ENCODE measurements at regions not wholly inside any gene's neighbourhood (a gene's known extent, or its start where the extent isn't known, plus 50 kb on each side); places are given as distances from the start of the nearest gene placed in this dataset.

DNA sequence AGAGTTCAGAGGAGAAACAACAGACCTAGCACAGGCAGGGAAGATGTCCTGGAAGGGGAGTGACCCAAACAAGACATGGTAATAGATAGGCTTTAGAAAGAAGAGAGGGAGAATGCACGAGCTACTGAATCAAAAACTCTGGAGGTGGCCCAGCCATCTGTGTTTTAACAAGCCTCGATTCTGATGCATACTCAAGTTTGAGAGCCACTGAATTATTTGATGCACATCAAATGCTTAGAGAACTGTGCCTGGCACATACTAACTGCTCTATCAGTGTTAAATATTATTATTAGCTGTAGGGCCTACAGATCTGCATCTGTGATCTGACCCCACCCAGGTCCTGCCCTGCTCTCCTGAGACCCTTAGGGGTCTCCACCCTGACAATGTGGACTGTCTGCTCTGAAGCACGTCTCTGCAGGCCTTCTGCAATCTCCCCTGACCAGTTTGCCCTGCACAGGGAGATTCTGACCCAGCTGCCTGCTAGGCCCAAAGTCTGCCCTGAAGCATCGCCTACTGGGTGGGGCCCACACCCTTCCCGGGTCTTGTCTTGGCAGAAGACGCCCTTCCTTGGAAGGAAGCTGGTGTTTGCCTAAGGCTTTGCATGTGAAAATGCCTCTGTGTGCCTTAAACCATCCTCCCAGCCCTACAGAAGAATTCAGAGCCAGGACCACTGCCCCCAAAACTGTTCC lies 201.5 kb upstream of the KLF3 start:
- H3K4me1 Mint-ChIP-seq (ENCODE audit: unreplicated experiment) = peaks cover 6% of the 10 kb centered on the region
- no peak for DNase-seq (ENCODE audit: extremely low spot score, unreplicated experiment)
- H3K27me3 Mint-ChIP-seq = no peaks in the 10 kb centered on the region
- H3K9me3 Mint-ChIP-seq = peaks cover 18% of the 10 kb centered on the region
- TF ChIP-seq, protein P1, sequence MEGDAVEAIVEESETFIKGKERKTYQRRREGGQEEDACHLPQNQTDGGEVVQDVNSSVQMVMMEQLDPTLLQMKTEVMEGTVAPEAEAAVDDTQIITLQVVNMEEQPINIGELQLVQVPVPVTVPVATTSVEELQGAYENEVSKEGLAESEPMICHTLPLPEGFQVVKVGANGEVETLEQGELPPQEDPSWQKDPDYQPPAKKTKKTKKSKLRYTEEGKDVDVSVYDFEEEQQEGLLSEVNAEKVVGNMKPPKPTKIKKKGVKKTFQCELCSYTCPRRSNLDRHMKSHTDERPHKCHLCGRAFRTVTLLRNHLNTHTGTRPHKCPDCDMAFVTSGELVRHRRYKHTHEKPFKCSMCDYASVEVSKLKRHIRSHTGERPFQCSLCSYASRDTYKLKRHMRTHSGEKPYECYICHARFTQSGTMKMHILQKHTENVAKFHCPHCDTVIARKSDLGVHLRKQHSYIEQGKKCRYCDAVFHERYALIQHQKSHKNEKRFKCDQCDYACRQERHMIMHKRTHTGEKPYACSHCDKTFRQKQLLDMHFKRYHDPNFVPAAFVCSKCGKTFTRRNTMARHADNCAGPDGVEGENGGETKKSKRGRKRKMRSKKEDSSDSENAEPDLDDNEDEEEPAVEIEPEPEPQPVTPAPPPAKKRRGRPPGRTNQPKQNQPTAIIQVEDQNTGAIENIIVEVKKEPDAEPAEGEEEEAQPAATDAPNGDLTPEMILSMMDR (conservative IDR thresholded peaks at IDR 0.05) = no peak
- H3K4me3 Mint-ChIP-seq = no peak overlapping the region
- no peak overlapping the region for H3K27ac Mint-ChIP-seq
- H3K36me3 Mint-ChIP-seq = no peaks in the 10 kb centered on the region

DNA sequence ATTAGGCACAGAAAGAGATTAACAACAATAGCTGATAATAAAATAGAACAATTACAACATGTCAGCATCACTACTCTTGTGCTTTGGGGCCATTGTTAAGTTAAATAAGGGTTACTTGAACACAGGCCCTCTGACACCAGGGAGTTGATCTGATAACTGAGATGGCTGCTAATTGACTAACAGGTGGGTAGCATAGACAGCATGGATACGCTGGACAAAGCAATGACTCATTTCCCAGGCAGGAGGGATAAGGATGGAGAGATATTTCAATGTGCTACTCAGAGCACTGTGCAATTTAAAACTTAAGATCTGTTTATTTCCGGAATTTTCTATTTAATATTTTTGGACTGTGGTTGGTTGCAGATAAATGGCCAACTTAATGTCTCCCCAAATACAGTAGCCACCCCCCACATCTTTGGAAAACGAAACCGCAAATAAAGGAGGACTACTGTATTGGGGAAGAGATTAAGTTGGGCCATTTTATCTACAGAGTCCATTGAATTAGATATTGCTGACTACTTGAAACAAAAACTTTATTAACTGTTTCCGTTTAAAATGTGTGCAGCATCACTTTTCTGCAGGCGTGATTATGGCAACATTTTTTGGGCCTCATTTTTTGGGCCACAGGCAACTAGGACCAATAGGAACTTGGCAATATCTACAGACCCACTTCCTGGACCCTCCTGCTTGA lies 200.6 kb upstream of the KLF3 start:
- TF ChIP-seq, protein P1 (conservative IDR thresholded peaks at IDR 0.05) = no peak
- H3K4me3 Mint-ChIP-seq = no peak overlapping the region
- H3K4me1 Mint-ChIP-seq (ENCODE audit: unreplicated experiment) = peaks cover 6% of the 10 kb centered on the region
- H3K27ac Mint-ChIP-seq = no peak overlapping the region
- peaks cover 18% of the 10 kb centered on the region for H3K9me3 Mint-ChIP-seq
- no peaks in the 10 kb centered on the region for H3K27me3 Mint-ChIP-seq
- DNase-seq (ENCODE audit: extremely low spot score, unreplicated experiment) = no peak
- no peaks in the 10 kb centered on the region for H3K36me3 Mint-ChIP-seq

DNA sequence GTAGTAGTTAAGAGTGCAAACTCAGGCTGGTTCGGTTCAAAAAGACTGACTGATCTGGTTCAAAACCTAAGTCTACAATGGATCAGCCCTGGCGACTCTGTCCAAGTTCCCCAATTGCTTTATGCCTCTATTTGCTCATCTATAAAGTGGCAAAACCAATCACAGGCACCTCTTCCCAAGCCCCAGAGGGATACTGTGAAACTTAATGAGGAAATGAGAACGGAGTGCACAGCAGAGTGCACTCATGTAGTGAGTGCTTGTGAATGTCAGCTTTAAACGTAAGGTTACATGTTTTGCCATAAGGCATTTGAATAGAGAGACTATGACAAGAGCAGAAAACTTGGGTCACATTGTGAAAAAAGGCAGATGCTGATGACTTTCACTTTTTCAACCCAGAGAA lies 199.7 kb upstream of the KLF3 start:
- H3K36me3 Mint-ChIP-seq = no peaks in the 10 kb centered on the region
- no peak overlapping the region for H3K4me3 Mint-ChIP-seq
- DNase-seq (ENCODE audit: extremely low spot score, unreplicated experiment) = no peak
- peaks cover 18% of the 10 kb centered on the region for H3K9me3 Mint-ChIP-seq
- H3K27me3 Mint-ChIP-seq = no peaks in the 10 kb centered on the region
- H3K27ac Mint-ChIP-seq = peak overlapping the region; percentile 54
- peaks cover 6% of the 10 kb centered on the region for H3K4me1 Mint-ChIP-seq (ENCODE audit: unreplicated experiment)
- TF ChIP-seq, protein P1 (conservative IDR thresholded peaks at IDR 0.05) = no peak

DNA sequence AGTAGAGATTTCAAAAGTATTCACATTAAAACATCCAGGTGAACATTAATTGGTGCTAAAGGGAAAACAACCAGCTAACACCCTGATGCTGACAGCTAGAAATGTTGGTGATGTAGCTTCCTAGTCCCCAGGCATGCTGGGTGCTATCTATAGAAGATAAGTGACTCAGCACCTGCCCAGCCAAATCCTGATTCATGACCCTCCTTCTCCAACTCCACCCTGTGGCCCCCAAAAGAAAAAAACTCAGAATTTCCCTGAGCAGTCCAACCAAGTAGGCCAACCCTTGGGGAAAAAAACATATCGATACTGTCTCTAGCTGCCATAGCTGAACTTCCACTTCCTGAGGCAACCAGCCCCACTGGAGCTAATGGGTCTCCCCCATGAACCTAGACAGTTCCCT lies 197.6 kb upstream of the KLF3 start:
- TF ChIP-seq, protein P1 (conservative IDR thresholded peaks at IDR 0.05) = no peak
- Mint-ChIP-seq H3K27me3 (no peaks in the 10 kb centered on the region), H3K9me3 (peaks cover 18% of the 10 kb centered on the region), H3K36me3 (no peaks in the 10 kb centered on the region), H3K4me3 (no peak overlapping the region), H3K27ac (no peak overlapping the region), H3K4me1 (ENCODE audit: unreplicated experiment) (peaks cover 6% of the 10 kb centered on the region)
- DNase-seq (ENCODE audit: extremely low spot score, unreplicated experiment) = no peak

DNA sequence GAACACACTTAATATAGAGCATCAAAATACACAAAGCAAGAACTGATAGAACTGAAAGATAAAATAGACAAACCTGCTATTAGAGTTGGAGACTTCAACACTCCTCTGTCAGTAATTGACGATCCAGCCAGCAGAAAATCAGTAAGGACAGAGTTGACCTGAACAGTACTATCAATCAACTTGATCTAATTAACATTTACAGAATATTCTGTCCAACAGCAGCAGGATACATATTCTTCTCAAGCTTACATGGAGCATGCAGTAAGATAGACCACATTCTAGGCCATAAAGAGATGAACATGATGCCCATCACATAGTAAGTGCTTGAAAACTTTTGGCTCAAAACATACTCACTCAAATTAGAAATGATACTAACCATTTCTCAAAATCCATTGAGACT lies 196.7 kb upstream of the KLF3 start:
- H3K4me3 Mint-ChIP-seq = no peak overlapping the region
- TF ChIP-seq, protein P1 (conservative IDR thresholded peaks at IDR 0.05) = no peak
- no peak overlapping the region for H3K27ac Mint-ChIP-seq
- no peak for DNase-seq (ENCODE audit: extremely low spot score, unreplicated experiment)
- peaks cover 6% of the 10 kb centered on the region for H3K4me1 Mint-ChIP-seq (ENCODE audit: unreplicated experiment)
- no peaks in the 10 kb centered on the region for H3K27me3 Mint-ChIP-seq
- no peaks in the 10 kb centered on the region for H3K36me3 Mint-ChIP-seq
- peaks cover 18% of the 10 kb centered on the region for H3K9me3 Mint-ChIP-seq

Data from type B pancreatic cell (in vitro differentiated cells).